ENCODE measurements at regions not wholly inside any gene's neighbourhood (a gene's known extent, or its start where the extent isn't known, plus 50 kb on each side); places are given as distances from the start of the nearest gene placed in this dataset.

DNA sequence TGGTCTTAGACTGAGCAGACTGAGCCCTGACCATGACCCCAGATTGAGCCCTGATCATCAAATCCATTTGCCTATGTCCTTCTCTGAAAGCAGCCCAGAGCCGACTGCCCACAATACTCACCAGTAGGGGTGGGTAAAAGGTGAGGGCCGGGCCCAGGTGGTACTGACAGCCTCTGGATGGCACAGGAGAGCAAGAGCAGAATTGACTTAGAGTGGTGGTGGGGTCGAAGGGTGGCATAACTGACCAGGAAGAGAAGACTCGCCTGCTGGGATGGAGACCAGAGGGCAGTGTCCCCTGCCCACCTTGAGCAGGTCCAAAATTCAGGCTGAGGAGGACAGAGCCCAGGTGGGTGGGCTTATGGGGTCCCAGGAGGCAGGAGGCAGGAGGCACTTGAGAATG lies 161.3 kb upstream of the POU3F1 start:
- Histone ChIP-seq H3K36me3 (ENCODE audit: control insufficient read depth, low read length) (no peaks in the 10 kb centered on the region), H3K4me2 (ENCODE audit: low read length) (no peak overlapping the region), H4K20me1 (ENCODE audit: control insufficient read depth, insufficient read depth, low read depth, low read length) (no peaks in the 10 kb centered on the region), H3F3A (ENCODE audit: control insufficient read depth, insufficient read depth) (no peaks in the 10 kb centered on the region), H3K27me3 (ENCODE audit: control insufficient read depth, low read length) (peaks cover 6% of the 10 kb centered on the region), H3K9me3 (ENCODE audit: control insufficient read depth, insufficient read depth, low read length) (no peaks in the 10 kb centered on the region), H3K4me3 (ENCODE audit: low read length) (no peak overlapping the region), H3K4me1 (ENCODE audit: control insufficient read depth, low read length) (peaks cover 10% of the 10 kb centered on the region), H3K9me2 (replicated peaks; ENCODE audit: control insufficient read depth, low read length) (no peaks in the 10 kb centered on the region), H3K79me2 (ENCODE audit: control insufficient read depth, low read length) (no peaks in the 10 kb centered on the region), H3K27ac (ENCODE audit: low read depth, low read length) (no peak overlapping the region)
- TF ChIP-seq, protein P1, sequence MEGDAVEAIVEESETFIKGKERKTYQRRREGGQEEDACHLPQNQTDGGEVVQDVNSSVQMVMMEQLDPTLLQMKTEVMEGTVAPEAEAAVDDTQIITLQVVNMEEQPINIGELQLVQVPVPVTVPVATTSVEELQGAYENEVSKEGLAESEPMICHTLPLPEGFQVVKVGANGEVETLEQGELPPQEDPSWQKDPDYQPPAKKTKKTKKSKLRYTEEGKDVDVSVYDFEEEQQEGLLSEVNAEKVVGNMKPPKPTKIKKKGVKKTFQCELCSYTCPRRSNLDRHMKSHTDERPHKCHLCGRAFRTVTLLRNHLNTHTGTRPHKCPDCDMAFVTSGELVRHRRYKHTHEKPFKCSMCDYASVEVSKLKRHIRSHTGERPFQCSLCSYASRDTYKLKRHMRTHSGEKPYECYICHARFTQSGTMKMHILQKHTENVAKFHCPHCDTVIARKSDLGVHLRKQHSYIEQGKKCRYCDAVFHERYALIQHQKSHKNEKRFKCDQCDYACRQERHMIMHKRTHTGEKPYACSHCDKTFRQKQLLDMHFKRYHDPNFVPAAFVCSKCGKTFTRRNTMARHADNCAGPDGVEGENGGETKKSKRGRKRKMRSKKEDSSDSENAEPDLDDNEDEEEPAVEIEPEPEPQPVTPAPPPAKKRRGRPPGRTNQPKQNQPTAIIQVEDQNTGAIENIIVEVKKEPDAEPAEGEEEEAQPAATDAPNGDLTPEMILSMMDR (IDR thresholded peaks at IDR 0.05; ENCODE audit: low read depth, low read length, poor library complexity, severe bottlenecking) = no peak
- TF ChIP-seq EZH2phosphoT487 (IDR thresholded peaks at IDR 0.05; ENCODE audit: borderline replicate concordance, low read length) = no peak

DNA sequence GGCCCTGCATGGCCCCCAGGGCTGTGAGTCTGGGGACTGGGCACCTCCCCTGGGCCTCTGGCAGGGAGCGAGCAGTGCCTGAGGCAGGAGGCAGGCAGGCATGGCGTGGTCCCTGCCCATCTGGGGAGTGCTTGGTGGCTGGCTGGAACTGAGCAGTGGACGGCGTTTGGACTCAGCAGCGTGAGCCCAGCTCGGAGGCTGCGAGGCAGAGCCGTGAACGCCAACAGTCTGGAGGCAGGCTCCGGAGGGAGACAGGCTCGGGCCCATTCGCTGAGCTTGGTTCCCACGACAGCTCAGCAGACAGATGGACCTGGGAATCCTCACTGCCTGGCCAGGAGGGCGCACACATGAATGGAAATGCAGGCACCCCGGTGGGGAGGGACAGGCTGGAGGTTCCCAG lies 160.7 kb upstream of the POU3F1 start:
- no peaks in the 10 kb centered on the region for H3K9me3 ChIP-seq (ENCODE audit: control insufficient read depth, insufficient read depth, low read length)
- H3K36me3 ChIP-seq (ENCODE audit: control insufficient read depth, low read length) = no peaks in the 10 kb centered on the region
- TF ChIP-seq EZH2phosphoT487 (IDR thresholded peaks at IDR 0.05; ENCODE audit: borderline replicate concordance, low read length) = no peak
- TF ChIP-seq, protein P1 (IDR thresholded peaks at IDR 0.05; ENCODE audit: low read depth, low read length, poor library complexity, severe bottlenecking) = no peak
- H3K4me1 ChIP-seq (ENCODE audit: control insufficient read depth, low read length) = peaks cover 10% of the 10 kb centered on the region
- no peaks in the 10 kb centered on the region for H3K79me2 ChIP-seq (ENCODE audit: control insufficient read depth, low read length)
- no peak overlapping the region for H3K4me2 ChIP-seq (ENCODE audit: low read length)
- peaks cover 9% of the 10 kb centered on the region for H3K27me3 ChIP-seq (ENCODE audit: control insufficient read depth, low read length)
- H3K4me3 ChIP-seq (ENCODE audit: low read length) = no peak overlapping the region
- no peaks in the 10 kb centered on the region for H4K20me1 ChIP-seq (ENCODE audit: control insufficient read depth, insufficient read depth, low read depth, low read length)
- H3K27ac ChIP-seq (ENCODE audit: low read depth, low read length) = no peak overlapping the region
- H3F3A ChIP-seq (ENCODE audit: control insufficient read depth, insufficient read depth) = no peaks in the 10 kb centered on the region
- no peaks in the 10 kb centered on the region for H3K9me2 ChIP-seq (replicated peaks; ENCODE audit: control insufficient read depth, low read length)

DNA sequence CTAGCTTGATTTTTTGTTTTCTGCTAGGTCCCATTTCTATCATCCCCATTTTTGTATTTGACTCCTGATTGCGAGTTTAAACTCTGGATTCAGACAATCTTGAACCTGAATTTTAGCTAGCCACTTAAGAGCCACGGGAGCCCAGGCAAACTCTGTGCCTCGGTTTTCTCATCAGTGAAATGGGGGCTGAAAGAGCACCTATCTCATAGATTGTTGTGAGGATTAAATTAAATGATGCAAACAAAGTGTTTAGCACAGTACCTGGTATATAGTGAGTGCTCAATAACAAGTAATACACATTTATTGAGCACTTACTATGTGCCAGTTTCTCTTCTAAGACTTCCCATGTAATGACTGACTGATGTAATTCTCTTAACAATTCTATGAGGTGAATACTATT lies 158.1 kb upstream of the POU3F1 start:
- Histone ChIP-seq H3K79me2 (ENCODE audit: control insufficient read depth, low read length) (no peaks in the 10 kb centered on the region), H3F3A (ENCODE audit: control insufficient read depth, insufficient read depth) (no peaks in the 10 kb centered on the region)
- TF ChIP-seq EZH2phosphoT487 (IDR thresholded peaks at IDR 0.05; ENCODE audit: borderline replicate concordance, low read length) = no peak
- TF ChIP-seq, protein P1 (IDR thresholded peaks at IDR 0.05; ENCODE audit: low read depth, low read length, poor library complexity, severe bottlenecking) = no peak

DNA sequence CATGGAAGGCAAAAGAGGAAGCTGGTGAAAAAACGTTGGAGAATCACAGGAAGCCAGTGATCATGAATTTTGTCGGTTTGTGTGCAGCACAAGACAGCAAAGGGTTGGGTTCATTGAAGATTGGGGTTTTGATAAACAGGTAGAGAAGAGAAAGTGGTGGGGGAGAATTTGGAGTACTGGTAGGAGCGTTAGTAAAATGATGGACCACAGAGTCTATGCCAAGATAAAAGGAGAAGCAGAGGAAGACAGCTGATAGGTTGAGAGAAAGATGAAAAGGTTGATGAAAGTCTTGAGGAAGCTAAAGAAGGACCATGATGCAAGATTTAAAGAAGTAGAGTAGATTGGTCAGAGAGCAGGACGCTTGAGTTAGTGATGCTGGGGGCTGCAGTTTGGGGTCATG lies 156.8 kb upstream of the POU3F1 start:
- Histone ChIP-seq H3K4me3 (ENCODE audit: low read length) (no peak overlapping the region), H3K27me3 (ENCODE audit: control insufficient read depth, low read length) (peaks cover 21% of the 10 kb centered on the region)

More for the DNA sequence above, 158.1 kb upstream of the POU3F1 start:
- H3K9me2 ChIP-seq (replicated peaks; ENCODE audit: control insufficient read depth, low read length) = no peaks in the 10 kb centered on the region
- H3K9me3 ChIP-seq (ENCODE audit: control insufficient read depth, insufficient read depth, low read length) = no peaks in the 10 kb centered on the region
- peaks cover 17% of the 10 kb centered on the region for H3K27me3 ChIP-seq (ENCODE audit: control insufficient read depth, low read length)
- no peak overlapping the region for H3K27ac ChIP-seq (ENCODE audit: low read depth, low read length)
- no peak overlapping the region for H3K4me3 ChIP-seq (ENCODE audit: low read length)
- no peak overlapping the region for H3K4me2 ChIP-seq (ENCODE audit: low read length)
- peaks cover 10% of the 10 kb centered on the region for H3K4me1 ChIP-seq (ENCODE audit: control insufficient read depth, low read length)
- H3K36me3 ChIP-seq (ENCODE audit: control insufficient read depth, low read length) = no peaks in the 10 kb centered on the region
- H4K20me1 ChIP-seq (ENCODE audit: control insufficient read depth, insufficient read depth, low read depth, low read length) = no peaks in the 10 kb centered on the region

More for the DNA sequence above, 156.8 kb upstream of the POU3F1 start:
- no peaks in the 10 kb centered on the region for H3K79me2 ChIP-seq (ENCODE audit: control insufficient read depth, low read length)
- no peak overlapping the region for H3K27ac ChIP-seq (ENCODE audit: low read depth, low read length)
- H3F3A ChIP-seq (ENCODE audit: control insufficient read depth, insufficient read depth) = no peaks in the 10 kb centered on the region
- no peak overlapping the region for H3K4me2 ChIP-seq (ENCODE audit: low read length)
- no peaks in the 10 kb centered on the region for H3K9me2 ChIP-seq (replicated peaks; ENCODE audit: control insufficient read depth, low read length)
- no peaks in the 10 kb centered on the region for H3K4me1 ChIP-seq (ENCODE audit: control insufficient read depth, low read length)
- TF ChIP-seq EZH2phosphoT487 (IDR thresholded peaks at IDR 0.05; ENCODE audit: borderline replicate concordance, low read length) = no peak
- TF ChIP-seq, protein P1 (IDR thresholded peaks at IDR 0.05; ENCODE audit: low read depth, low read length, poor library complexity, severe bottlenecking) = no peak
- no peaks in the 10 kb centered on the region for H3K9me3 ChIP-seq (ENCODE audit: control insufficient read depth, insufficient read depth, low read length)
- H4K20me1 ChIP-seq (ENCODE audit: control insufficient read depth, insufficient read depth, low read depth, low read length) = no peaks in the 10 kb centered on the region
- no peaks in the 10 kb centered on the region for H3K36me3 ChIP-seq (ENCODE audit: control insufficient read depth, low read length)

Measured in DOHH2 (cell line).